ENCODE measurements at regions not wholly inside any gene's neighbourhood (a gene's known extent, or its start where the extent isn't known, plus 50 kb on each side); places are given as distances from the start of the nearest gene placed in this dataset.

- DNase-seq (ENCODE audit: low read depth in 2 of 2, low spot score in 1 of 2): no peak
Measured at GRCh38 chr10:83960125-83960524, 179.2 kb upstream of the GHITM start.

GRCh38 chr10:83961620-83962019 lies 177.7 kb upstream of the GHITM start:
- DNase-seq (ENCODE audit: low read depth in 2 of 2, low spot score in 1 of 2): no peak

- DNase-seq (ENCODE audit: low read depth in 2 of 2, low spot score in 1 of 2): no peak
Measured at GRCh38 chr10:83963446-83963845, 175.9 kb upstream of the GHITM start.

- DNase-seq (ENCODE audit: low read depth in 2 of 2, low spot score in 1 of 2): no peak
Measured at GRCh38 chr10:83965473-83965872, 173.8 kb upstream of the GHITM start.

- no peak for DNase-seq (ENCODE audit: low read depth in 2 of 2, low spot score in 1 of 2)
Measured at GRCh38 chr10:83968052-83968451, 171.3 kb upstream of the GHITM start.

- DNase-seq (ENCODE audit: low read depth in 2 of 2, low spot score in 1 of 2): no peak
Measured at GRCh38 chr10:83978681-83979383, 160.5 kb upstream of the GHITM start.

GRCh38 chr10:83982812-83983211 lies 156.5 kb upstream of the GHITM start:
- DNase-seq (ENCODE audit: low read depth in 2 of 2, low spot score in 1 of 2): no peak

- DNase-seq (ENCODE audit: low read depth in 2 of 2, low spot score in 1 of 2): no peak
Measured at GRCh38 chr10:83983578-83984255, 155.6 kb upstream of the GHITM start.

GRCh38 chr10:83984256-83984640 lies 155.1 kb upstream of the GHITM start:
- DNase-seq (ENCODE audit: low read depth in 2 of 2, low spot score in 1 of 2): no peak

GRCh38 chr10:83986800-83987199 lies 152.5 kb upstream of the GHITM start:
- DNase-seq (ENCODE audit: low read depth in 2 of 2, low spot score in 1 of 2): no peak

GRCh38 chr10:83987216-83987615 lies 152.1 kb upstream of the GHITM start:
- no peak for DNase-seq (ENCODE audit: low read depth in 2 of 2, low spot score in 1 of 2)

- DNase-seq (ENCODE audit: low read depth in 2 of 2, low spot score in 1 of 2): no peak
Measured at GRCh38 chr10:83988435-83988834, 150.9 kb upstream of the GHITM start.

- no peak for DNase-seq (ENCODE audit: low read depth in 2 of 2, low spot score in 1 of 2)
Measured at GRCh38 chr10:83990126-83990525, 149.2 kb upstream of the GHITM start.

GRCh38 chr10:83991986-83992753 lies 147.1 kb upstream of the GHITM start:
- DNase-seq (ENCODE audit: low read depth in 2 of 2, low spot score in 1 of 2): no peak

- DNase-seq (ENCODE audit: low read depth in 2 of 2, low spot score in 1 of 2): no peak
Measured at GRCh38 chr10:83994325-83994724, 145.0 kb upstream of the GHITM start.

GRCh38 chr10:83995738-83996331 lies 143.5 kb upstream of the GHITM start:
- DNase-seq (ENCODE audit: low read depth in 2 of 2, low spot score in 1 of 2): no peak

GRCh38 chr10:84004221-84004620 lies 135.1 kb upstream of the GHITM start:
- DNase-seq (ENCODE audit: low read depth in 2 of 2, low spot score in 1 of 2): no peak

GRCh38 chr10:84005403-84005802 lies 133.9 kb upstream of the GHITM start:
- no peak for DNase-seq (ENCODE audit: low read depth in 2 of 2, low spot score in 1 of 2)

GRCh38 chr10:84007482-84007881 lies 131.8 kb upstream of the GHITM start:
- no peak for DNase-seq (ENCODE audit: low read depth in 2 of 2, low spot score in 1 of 2)

- no peak for DNase-seq (ENCODE audit: low read depth in 2 of 2, low spot score in 1 of 2)
Measured at GRCh38 chr10:84008878-84009277, 130.4 kb upstream of the GHITM start.

- no peak for DNase-seq (ENCODE audit: low read depth in 2 of 2, low spot score in 1 of 2)
Measured at GRCh38 chr10:84012431-84012830, 126.9 kb upstream of the GHITM start.
